HCT116 (cell line): ENCODE measurements at regions not wholly inside any gene's neighbourhood (a gene's known extent, or its start where the extent isn't known, plus 50 kb on each side); places are given as distances from the start of the nearest gene placed in this dataset.

ENCODE experiments used
- ATF3 ChIP-seq: IDR thresholded peaks from 2 replicates; pipeline ENCODE4 v1.6.1; 2012
- CEBPB ChIP-seq: IDR thresholded peaks from 2 replicates; pipeline ENCODE4 v1.6.1; 2012; ENCODE audit warnings: low read depth
- CTCF ChIP-seq, 3 experiments: fragments of 200-600 bp in 1 of 3; sonication (generic) in 1 of 3; IDR thresholded peaks in 2 of 3; conservative IDR thresholded peaks in 1 of 3; 2 replicates each; pipeline ENCODE4 v1.5.1; 2012 to 2017; ENCODE audit warnings: low read depth in 2 of 3, low read length in 2 of 3, antibody characterized with exemption in 1 of 3, borderline replicate concordance in 1 of 3, control low read depth in 1 of 3, mild to moderate bottlenecking in 1 of 3, mixed read lengths in 1 of 3, mixed run types in 1 of 3, moderate library complexity in 1 of 3; ENCODE audit not compliant: insufficient read depth in 1 of 3
- EZH2 ChIP-seq: fragments of 200-600 bp; sonication (generic); IDR thresholded peaks from 2 replicates; pipeline ENCODE4 v1.6.1; 2017; ENCODE audit warnings: antibody characterized with exemption, mixed run types
- EZH2phosphoT487 ChIP-seq: fragments of 200-600 bp; IDR thresholded peaks from 2 replicates; pipeline ENCODE4 v1.6.1; 2018; ENCODE audit warnings: antibody characterized with exemption, borderline replicate concordance
- MAX ChIP-seq: IDR thresholded peaks from 2 replicates; pipeline ENCODE4 v1.6.1; 2012
- POLR2A ChIP-seq: IDR thresholded peaks from 2 replicates; pipeline ENCODE4 v1.7.0; 2011; ENCODE audit warnings: borderline replicate concordance; ENCODE audit not compliant: insufficient read depth, insufficient read length; ENCODE audit errors: extremely low read depth
- SP1 ChIP-seq: IDR thresholded peaks from 2 replicates; pipeline ENCODE4 v1.6.1; 2012; ENCODE audit warnings: low read depth
- SRF ChIP-seq: IDR thresholded peaks from 2 replicates; pipeline ENCODE4 v1.6.1; 2012; ENCODE audit warnings: low read depth
- ZBTB33 ChIP-seq: IDR thresholded peaks from 2 replicates; pipeline ENCODE4 v1.6.1; 2011; ENCODE audit warnings: mild to moderate bottlenecking, low read length, moderate library complexity; ENCODE audit not compliant: insufficient replicate concordance; ENCODE audit errors: extremely low read depth
- ZNF274 ChIP-seq: fragments of 200-500 bp; sonication (Bioruptor generic); IDR thresholded peaks from 2 replicates; pipeline ENCODE4 v1.6.1; 2014; ENCODE audit warnings: mild to moderate bottlenecking, low read depth, low read length, inconsistent platforms

- TF ChIP-seq POLR2A, result no peak
- no peak for TF ChIP-seq MAX
- no peak for TF ChIP-seq SRF
- no peak for TF ChIP-seq CTCF (IDR thresholded peaks at IDR 0.05 in 2 of 3, conservative IDR thresholded peaks at IDR 0.05 in 1 of 3; ENCODE audit: borderline replicate concordance in 1 of 3, insufficient read depth in 1 of 3, low read depth in 2 of 3, low read length in 2 of 3)
- no peak for TF ChIP-seq EZH2
- no peak for TF ChIP-seq ZBTB33
- TF ChIP-seq CEBPB, result no peak
- no peak for TF ChIP-seq ZNF274
- TF ChIP-seq ATF3, result no peak
- no peak for TF ChIP-seq EZH2phosphoT487
- TF ChIP-seq SP1, result no peak
Measured at GRCh38 chr12:128098730-128099129, 168.2 kb upstream of the TMEM132C start.
